A549 (cell line): ENCODE measurements at regions not wholly inside any gene's neighbourhood (a gene's known extent, or its start where the extent isn't known, plus 50 kb on each side); places are given as distances from the start of the nearest gene placed in this dataset.

Experiments
- BHLHE40 ChIP-seq: IDR thresholded peaks from 2 replicates; pipeline ENCODE4 v1.6.1; 2012; ENCODE audit warnings: low read depth, low read length, inconsistent platforms
- CHD4 ChIP-seq: fragments of 200-600 bp; sonication (generic); IDR thresholded peaks from 2 replicates; pipeline ENCODE4 v1.6.1; 2016; ENCODE audit warnings: antibody characterized with exemption, mild to moderate bottlenecking, borderline replicate concordance
- EHMT2 ChIP-seq: fragments of 200-600 bp; sonication (generic); IDR thresholded peaks from 2 replicates; pipeline ENCODE4 v1.6.1; 2016; ENCODE audit warnings: antibody characterized with exemption, low read depth, mild to moderate bottlenecking, moderate library complexity
- ELK1 ChIP-seq: fragments of 150-350 bp; IDR thresholded peaks from 2 replicates; pipeline ENCODE4 v1.6.1; 2014; ENCODE audit warnings: low read depth, mild to moderate bottlenecking, low read length
- EP300 ChIP-seq, 2 experiments: fragments of >200 bp; sonication (Bioruptor Twin); formaldehyde crosslinking; IDR thresholded peaks; 2 replicates in 1 of 2; 3 replicates in 1 of 2; pipeline ENCODE4 v1.6.1; 2016 to 2017
- FOSL2 ChIP-seq, 2 experiments: fragments of 450-650 bp in 1 of 2; fragments of >200 bp in 1 of 2; sonication (Bioruptor Twin) in 1 of 2; formaldehyde crosslinking; IDR thresholded peaks; 2 replicates each; pipeline versions ENCODE4 v1.5.0 to v1.6.1; 2016 to 2020; ENCODE audit warnings: mild to moderate bottlenecking in 1 of 2, moderate library complexity in 1 of 2
- MYC ChIP-seq: IDR thresholded peaks from 2 replicates; pipeline ENCODE4 v1.6.1; 2012; ENCODE audit warnings: mild to moderate bottlenecking, inconsistent platforms, low read length, improper control_type of control experiment, borderline replicate concordance
- NFE2L2 ChIP-seq: fragments of 150-350 bp; conservative IDR thresholded peaks from 2 replicates; pipeline ENCODE4 v1.6.1; 2014; ENCODE audit warnings: low read length
- POLR2A ChIP-seq: IDR thresholded peaks from 2 replicates; pipeline ENCODE4 v1.6.1; 2012; ENCODE audit warnings: mild to moderate bottlenecking, low read length
- TF ChIP-seq, protein P1 (sequence below): fragments of >200 bp; sonication (Bioruptor Twin); formaldehyde crosslinking; IDR thresholded peaks from 3 replicates; pipeline ENCODE4 v1.5.1; 2016
- TF ChIP-seq, protein P2 (sequence below): fragments of 200-600 bp; sonication (generic); IDR thresholded peaks from 2 replicates; pipeline ENCODE4 v1.6.1; 2016; ENCODE audit warnings: antibody characterized with exemption, mild to moderate bottlenecking, moderate library complexity

- TF ChIP-seq, protein P1, sequence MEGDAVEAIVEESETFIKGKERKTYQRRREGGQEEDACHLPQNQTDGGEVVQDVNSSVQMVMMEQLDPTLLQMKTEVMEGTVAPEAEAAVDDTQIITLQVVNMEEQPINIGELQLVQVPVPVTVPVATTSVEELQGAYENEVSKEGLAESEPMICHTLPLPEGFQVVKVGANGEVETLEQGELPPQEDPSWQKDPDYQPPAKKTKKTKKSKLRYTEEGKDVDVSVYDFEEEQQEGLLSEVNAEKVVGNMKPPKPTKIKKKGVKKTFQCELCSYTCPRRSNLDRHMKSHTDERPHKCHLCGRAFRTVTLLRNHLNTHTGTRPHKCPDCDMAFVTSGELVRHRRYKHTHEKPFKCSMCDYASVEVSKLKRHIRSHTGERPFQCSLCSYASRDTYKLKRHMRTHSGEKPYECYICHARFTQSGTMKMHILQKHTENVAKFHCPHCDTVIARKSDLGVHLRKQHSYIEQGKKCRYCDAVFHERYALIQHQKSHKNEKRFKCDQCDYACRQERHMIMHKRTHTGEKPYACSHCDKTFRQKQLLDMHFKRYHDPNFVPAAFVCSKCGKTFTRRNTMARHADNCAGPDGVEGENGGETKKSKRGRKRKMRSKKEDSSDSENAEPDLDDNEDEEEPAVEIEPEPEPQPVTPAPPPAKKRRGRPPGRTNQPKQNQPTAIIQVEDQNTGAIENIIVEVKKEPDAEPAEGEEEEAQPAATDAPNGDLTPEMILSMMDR, result no peak
- TF ChIP-seq CHD4, result no peak
- no peak for TF ChIP-seq NFE2L2
- no peak for TF ChIP-seq POLR2A
- no peak for TF ChIP-seq FOSL2 (IDR thresholded peaks at IDR 0.05)
- no peak for TF ChIP-seq FOSL2 (CRISPR knock-in tag; IDR thresholded peaks at IDR 0.05)
- TF ChIP-seq MYC, result no peak
- TF ChIP-seq ELK1, result no peak
- TF ChIP-seq BHLHE40, result no peak
- TF ChIP-seq EP300 (IDR thresholded peaks at IDR 0.05), result no peak
- no peak for TF ChIP-seq EHMT2
- TF ChIP-seq, protein P2, sequence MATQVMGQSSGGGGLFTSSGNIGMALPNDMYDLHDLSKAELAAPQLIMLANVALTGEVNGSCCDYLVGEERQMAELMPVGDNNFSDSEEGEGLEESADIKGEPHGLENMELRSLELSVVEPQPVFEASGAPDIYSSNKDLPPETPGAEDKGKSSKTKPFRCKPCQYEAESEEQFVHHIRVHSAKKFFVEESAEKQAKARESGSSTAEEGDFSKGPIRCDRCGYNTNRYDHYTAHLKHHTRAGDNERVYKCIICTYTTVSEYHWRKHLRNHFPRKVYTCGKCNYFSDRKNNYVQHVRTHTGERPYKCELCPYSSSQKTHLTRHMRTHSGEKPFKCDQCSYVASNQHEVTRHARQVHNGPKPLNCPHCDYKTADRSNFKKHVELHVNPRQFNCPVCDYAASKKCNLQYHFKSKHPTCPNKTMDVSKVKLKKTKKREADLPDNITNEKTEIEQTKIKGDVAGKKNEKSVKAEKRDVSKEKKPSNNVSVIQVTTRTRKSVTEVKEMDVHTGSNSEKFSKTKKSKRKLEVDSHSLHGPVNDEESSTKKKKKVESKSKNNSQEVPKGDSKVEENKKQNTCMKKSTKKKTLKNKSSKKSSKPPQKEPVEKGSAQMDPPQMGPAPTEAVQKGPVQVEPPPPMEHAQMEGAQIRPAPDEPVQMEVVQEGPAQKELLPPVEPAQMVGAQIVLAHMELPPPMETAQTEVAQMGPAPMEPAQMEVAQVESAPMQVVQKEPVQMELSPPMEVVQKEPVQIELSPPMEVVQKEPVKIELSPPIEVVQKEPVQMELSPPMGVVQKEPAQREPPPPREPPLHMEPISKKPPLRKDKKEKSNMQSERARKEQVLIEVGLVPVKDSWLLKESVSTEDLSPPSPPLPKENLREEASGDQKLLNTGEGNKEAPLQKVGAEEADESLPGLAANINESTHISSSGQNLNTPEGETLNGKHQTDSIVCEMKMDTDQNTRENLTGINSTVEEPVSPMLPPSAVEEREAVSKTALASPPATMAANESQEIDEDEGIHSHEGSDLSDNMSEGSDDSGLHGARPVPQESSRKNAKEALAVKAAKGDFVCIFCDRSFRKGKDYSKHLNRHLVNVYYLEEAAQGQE, result no peak
Observed at GRCh38 chr2:106961328-106961727, 75.4 kb upstream of the ST6GAL2 start.
